Lower lobe of right lung (tissue), 2 donors: ENCODE measurements at regions not wholly inside any gene's neighbourhood (a gene's known extent, or its start where the extent isn't known, plus 50 kb on each side); places are given as distances from the start of the nearest gene placed in this dataset.

Experiments used
- ATAC-seq, 2 donors: fragments of 200-7000 bp; cut with Tn5 transposase; one replicate each; pipeline ENCODE4 v1.9.1; 2020 to 2022; ENCODE audit warnings: mild to moderate bottlenecking in 2 of 2, moderate library complexity in 2 of 2
- DNase-seq: peaks from one replicate; pipeline ENCODE4 v3.0.0-alpha.2; 2020
- H3K27ac ChIP-seq: fragments of 200-600 bp; one replicate; pipeline ENCODE4 v1.8.0; 2022
- H3K27me3 ChIP-seq: fragments of 200-600 bp; one replicate; pipeline ENCODE4 v1.8.0; 2022; ENCODE audit warnings: low read depth
- H3K36me3 ChIP-seq: fragments of 200-600 bp; one replicate; pipeline ENCODE4 v1.8.0; 2022; ENCODE audit warnings: mild to moderate bottlenecking
- H3K4me1 ChIP-seq: fragments of 200-600 bp; one replicate; pipeline ENCODE4 v1.8.0; 2022
- H3K4me3 ChIP-seq: fragments of 200-600 bp; one replicate; pipeline ENCODE4 v1.8.0; 2022; ENCODE audit warnings: mild to moderate bottlenecking
- H3K9me3 ChIP-seq: fragments of 200-600 bp; one replicate; pipeline ENCODE4 v1.8.0; 2022
- intact Hi-C: fragments of 100-400 bp; cut with DNase I; formaldehyde crosslinking; loops from one replicate; pipeline ENCODE4 v1.11.0; 2022
- TF ChIP-seq, protein P1 (sequence below): fragments of 200-600 bp; IDR thresholded peaks from one replicate; pipeline ENCODE4 v1.8.0; 2022; ENCODE audit warnings: antibody characterized with exemption, mild to moderate bottlenecking
- donor health status: DM: no; HTN: yes; CAD: no; lungs with severe emphysema.

DNA sequence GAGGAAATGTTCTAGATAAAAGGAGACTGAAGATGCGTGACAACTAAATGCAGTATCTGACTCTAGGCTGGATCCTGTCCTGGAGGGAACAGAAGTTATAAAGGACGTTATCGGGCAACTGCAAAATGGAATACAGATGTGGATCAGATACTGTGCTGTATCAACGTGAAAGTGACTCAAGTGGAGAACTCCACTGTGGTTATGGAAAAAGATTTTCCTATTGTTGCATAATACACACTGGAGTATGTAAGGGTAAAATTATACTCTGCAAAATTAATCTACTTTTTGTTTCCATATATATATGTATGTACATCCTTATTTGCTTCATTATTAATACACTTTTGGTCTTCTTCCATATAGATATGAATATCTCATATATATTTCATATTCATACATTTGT lies 654.0 kb downstream of the QKI start:
- no peak for DNase-seq
- TF ChIP-seq, protein P1, sequence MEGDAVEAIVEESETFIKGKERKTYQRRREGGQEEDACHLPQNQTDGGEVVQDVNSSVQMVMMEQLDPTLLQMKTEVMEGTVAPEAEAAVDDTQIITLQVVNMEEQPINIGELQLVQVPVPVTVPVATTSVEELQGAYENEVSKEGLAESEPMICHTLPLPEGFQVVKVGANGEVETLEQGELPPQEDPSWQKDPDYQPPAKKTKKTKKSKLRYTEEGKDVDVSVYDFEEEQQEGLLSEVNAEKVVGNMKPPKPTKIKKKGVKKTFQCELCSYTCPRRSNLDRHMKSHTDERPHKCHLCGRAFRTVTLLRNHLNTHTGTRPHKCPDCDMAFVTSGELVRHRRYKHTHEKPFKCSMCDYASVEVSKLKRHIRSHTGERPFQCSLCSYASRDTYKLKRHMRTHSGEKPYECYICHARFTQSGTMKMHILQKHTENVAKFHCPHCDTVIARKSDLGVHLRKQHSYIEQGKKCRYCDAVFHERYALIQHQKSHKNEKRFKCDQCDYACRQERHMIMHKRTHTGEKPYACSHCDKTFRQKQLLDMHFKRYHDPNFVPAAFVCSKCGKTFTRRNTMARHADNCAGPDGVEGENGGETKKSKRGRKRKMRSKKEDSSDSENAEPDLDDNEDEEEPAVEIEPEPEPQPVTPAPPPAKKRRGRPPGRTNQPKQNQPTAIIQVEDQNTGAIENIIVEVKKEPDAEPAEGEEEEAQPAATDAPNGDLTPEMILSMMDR: no peak
- Histone ChIP-seq H3K36me3 (no peaks in the 10 kb centered on the region), H3K4me3 (no peak overlapping the region), H3K9me3 (no peaks in the 10 kb centered on the region), H3K4me1 (no peaks in the 10 kb centered on the region), H3K27me3 (no peaks in the 10 kb centered on the region), H3K27ac (no peak overlapping the region)
- intact Hi-C loops: no loop called here
- ATAC-seq: no peak

DNA sequence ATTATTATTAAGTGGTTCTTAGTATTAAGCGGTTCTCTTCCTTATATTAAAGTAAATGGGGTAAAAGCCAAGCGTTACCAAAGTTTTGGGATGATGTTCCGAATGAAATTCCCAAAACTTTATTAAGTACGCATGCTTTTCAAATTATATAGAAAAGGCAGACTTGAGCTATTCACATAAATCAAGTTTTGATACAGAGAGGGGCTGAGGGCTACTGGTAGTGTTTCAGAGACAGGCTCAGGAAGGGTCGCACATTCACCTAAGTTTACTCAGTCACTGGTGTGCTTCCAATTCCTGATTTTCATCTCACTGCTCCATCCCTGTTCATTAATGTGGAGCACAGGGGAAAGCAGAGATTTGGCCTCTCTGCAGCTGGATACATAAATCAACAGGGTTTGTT lies 652.2 kb downstream of the QKI start:
- no peak overlapping the region for H3K4me3 ChIP-seq
- H3K27me3 ChIP-seq: no peaks in the 10 kb centered on the region
- no peak for ATAC-seq
- no peak overlapping the region for H3K27ac ChIP-seq
- no peaks in the 10 kb centered on the region for H3K9me3 ChIP-seq
- TF ChIP-seq, protein P1: no peak
- no peak for DNase-seq
- intact Hi-C loops: no loop called here
- H3K36me3 ChIP-seq: no peaks in the 10 kb centered on the region
- H3K4me1 ChIP-seq: no peaks in the 10 kb centered on the region

DNA sequence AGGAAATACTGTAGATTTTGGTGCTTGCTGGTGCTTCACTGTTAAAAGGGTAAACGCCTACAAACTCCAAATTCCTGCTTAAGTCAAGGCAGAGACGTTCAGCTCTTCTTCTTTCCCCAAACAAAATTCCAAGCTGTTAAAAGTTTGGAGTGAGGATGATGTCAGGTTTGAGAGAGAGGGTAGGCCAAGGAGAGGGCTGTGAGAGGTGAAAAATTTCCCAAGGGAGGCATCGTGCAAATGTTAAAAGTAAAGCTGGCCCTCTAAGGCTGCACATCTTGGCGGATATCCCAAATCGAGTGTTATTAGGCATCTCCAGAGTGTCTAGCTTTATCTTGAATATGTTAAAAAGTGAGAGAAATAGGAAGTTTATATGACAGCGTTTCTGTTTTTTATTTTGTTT lies 651.8 kb downstream of the QKI start:
- no peak overlapping the region for H3K27ac ChIP-seq
- intact Hi-C loops: no loop called here
- TF ChIP-seq, protein P1: no peak
- no peak overlapping the region for H3K4me3 ChIP-seq
- no peak for DNase-seq
- H3K4me1 ChIP-seq: no peaks in the 10 kb centered on the region
- H3K27me3 ChIP-seq: no peaks in the 10 kb centered on the region
- H3K9me3 ChIP-seq: no peaks in the 10 kb centered on the region
- ATAC-seq: no peak
- no peaks in the 10 kb centered on the region for H3K36me3 ChIP-seq

DNA sequence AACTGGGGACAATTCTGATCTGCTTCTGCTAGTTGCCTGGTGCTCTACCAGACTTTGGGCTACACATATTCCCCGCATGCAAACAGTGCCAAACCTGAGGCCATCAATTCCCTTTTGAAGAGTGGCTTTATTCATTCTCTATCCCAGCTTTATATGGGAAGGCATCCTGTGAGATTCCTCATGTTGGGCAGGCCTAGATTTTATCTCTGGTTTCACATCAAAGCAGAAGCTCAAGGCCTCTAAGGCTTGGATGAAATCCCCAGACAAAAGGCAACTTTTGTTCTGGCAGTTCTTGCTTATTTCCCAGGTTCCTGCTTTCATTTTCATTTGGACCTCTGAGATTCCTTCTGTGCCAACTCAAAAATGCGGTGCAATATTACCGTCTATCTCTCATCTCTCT lies 648.8 kb downstream of the QKI start:
- Histone ChIP-seq H3K4me1 (no peaks in the 10 kb centered on the region), H3K27me3 (no peaks in the 10 kb centered on the region), H3K36me3 (no peaks in the 10 kb centered on the region), H3K9me3 (no peaks in the 10 kb centered on the region), H3K4me3 (no peak overlapping the region), H3K27ac (no peak overlapping the region)
- intact Hi-C loops: no loop called here
- DNase-seq (no peak), ATAC-seq (no peak)
- TF ChIP-seq, protein P1: no peak

DNA sequence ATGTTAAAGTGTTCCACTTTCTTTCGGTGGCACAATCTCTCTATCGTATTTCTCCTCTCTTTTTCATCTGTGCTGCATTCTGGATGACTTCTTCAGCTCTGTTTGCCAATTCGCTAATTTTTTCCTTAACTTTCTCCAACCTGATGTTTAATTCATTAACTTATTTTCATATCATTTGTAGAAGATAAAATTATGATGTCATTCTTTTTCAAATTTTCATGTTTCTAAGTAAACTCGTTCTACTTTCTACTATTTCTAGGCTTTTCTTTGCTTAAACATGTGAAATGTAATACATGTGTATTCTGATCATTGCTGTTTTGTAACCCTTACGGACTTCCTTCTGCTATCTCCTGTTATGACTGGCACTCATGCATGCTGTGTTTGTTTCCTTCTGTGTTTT lies 648.4 kb downstream of the QKI start:
- H3K27ac ChIP-seq: no peak overlapping the region
- H3K4me1 ChIP-seq: no peaks in the 10 kb centered on the region
- no peaks in the 10 kb centered on the region for H3K27me3 ChIP-seq
- ATAC-seq: no peak
- intact Hi-C loops: no loop called here
- DNase-seq: no peak
- H3K36me3 ChIP-seq: no peaks in the 10 kb centered on the region
- no peaks in the 10 kb centered on the region for H3K9me3 ChIP-seq
- TF ChIP-seq, protein P1: no peak
- H3K4me3 ChIP-seq: no peak overlapping the region

DNA sequence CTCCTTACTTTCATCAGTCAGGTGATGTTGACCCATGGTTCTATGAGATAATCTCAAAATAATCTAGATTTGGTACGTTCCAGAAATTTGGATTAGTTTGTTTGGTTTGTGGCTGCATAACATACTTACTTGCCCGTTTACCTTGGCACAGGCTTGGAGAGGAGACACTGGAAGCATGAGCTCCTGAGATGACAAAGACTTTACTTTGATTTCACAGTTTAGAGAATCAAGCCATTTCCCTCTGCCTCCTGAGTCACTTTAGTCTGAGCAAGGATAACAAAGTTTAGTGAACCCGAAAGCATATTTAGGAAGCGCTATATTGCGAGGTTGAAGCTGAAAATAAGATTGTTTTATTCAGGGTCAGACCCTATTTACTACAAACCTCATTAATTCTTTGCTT lies 643.4 kb downstream of the QKI start:
- ATAC-seq: no peak
- TF ChIP-seq, protein P1: no peak
- no peak for DNase-seq
- Histone ChIP-seq H3K36me3 (no peaks in the 10 kb centered on the region), H3K27ac (no peak overlapping the region), H3K4me3 (no peak overlapping the region), H3K4me1 (no peaks in the 10 kb centered on the region), H3K27me3 (no peaks in the 10 kb centered on the region), H3K9me3 (no peaks in the 10 kb centered on the region)
- intact Hi-C loops: no loop called here
